NOMO-1 (cell line): ENCODE measurements at regions not wholly inside any gene's neighbourhood (a gene's known extent, or its start where the extent isn't known, plus 50 kb on each side); places are given as distances from the start of the nearest gene placed in this dataset.

ENCODE experiments used
- DNase-seq, 2 experiments: peaks; one replicate each; lab custom pipeline; 2025; ENCODE audit not compliant: unreplicated experiment in 2 of 2; lab: John Stamatoyannopoulos, UW

GRCh38 chr2:198376677-198377076, 572.3 kb downstream of the PLCL1 start:
- DNase-seq, result no peak

GRCh38 chr2:198375083-198375410, 570.7 kb downstream of the PLCL1 start:
- no peak for DNase-seq

DNA sequence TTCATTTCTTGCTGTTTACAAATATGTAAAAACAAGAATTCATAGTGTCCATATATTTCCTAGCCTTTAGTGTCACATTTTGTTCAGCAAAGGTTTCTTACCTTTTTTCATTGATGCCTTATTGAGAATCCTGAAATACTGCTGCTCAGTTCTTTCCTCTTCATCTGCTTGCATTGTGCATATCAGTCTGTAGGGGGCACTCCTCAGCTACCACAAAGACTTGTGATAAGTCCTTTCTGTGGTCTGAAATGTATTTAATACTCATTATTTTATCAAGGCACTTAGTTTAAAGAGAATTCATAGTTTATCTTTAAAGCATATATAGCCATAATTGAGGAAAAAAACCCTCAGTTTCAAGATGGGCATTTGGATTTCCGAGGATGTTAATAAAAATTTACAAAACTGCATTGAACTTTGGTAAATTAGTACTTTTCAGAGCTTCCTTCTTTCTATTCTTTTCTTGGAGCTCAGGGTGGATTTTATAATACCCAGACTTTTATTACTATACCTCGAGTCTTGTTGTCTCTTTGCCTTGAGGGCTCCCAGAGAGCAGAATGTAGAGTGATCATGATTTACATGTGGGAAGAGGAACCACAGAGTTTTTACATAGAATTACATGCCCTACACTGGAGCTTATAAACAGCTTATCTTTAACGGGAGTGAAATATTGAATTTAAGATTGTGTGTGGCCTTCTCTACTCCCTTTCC, 570.1 kb downstream of the PLCL1 start:
- DNase-seq, result peak in 1 of 2 experiments; percentile 26

- peak; percentile 30 to 77 for DNase-seq
Measured at GRCh38 chr2:198371921-198372543, 567.6 kb downstream of the PLCL1 start.

DNA sequence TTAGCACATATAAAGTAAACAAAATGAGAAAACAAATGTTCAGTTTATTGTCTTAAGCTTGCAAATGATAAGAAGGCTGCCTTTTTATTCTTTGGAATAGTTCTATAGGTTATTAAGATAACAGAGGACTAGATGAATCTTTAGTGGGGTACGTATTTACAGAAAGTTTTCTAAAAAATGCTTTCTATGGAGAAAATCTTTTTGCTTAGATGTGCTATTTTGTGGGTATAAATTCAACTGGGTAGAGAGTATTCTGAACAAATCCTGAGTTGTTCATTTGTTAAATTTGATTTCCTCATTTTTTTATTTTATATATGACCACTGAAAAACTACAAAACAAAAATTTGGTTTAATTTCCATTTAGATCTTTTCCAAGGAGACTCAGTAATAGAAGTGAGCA, 566.9 kb downstream of the PLCL1 start:
- DNase-seq, result no peak

GRCh38 chr2:198368089-198368488, 563.7 kb downstream of the PLCL1 start:
- no peak for DNase-seq

DNA sequence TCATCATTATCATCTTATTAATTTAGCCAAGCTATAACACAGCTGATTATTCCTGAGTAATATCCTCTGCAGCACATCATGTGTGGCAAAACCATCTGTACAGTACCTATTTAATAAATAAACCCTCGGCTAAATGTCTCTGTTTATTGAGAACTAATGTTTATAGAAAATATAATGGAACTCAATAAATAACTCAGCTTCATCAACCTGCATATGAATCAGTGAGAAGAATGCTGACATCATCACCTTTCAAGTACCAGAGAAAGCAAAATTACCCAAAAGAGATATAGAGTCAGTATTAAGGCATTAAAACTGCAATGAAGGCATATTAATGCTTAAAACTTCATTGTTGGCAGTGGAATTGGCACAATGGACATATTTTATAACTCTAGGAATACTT, 558.3 kb downstream of the PLCL1 start:
- no peak for DNase-seq

DNA sequence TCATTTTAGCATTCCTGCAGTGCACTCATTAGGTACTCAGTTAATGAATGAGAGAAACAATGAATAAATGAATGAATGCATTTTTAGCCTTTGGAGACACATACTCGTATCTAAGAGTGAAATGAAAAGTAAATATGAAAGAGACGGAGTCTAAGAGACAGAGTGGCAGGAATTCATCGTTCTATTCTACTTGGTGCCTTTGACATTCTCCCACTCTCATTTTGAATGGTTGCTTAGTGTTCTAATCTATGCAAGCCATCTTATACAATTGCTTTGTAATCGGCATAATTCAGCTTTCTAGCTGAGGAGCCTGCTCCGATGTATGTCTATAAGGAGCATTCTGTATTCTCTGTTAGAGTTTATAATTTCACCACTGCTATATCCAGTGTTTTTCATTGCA, 554.9 kb downstream of the PLCL1 start:
- no peak for DNase-seq

GRCh38 chr2:198356157-198356556, 551.8 kb downstream of the PLCL1 start:
- no peak for DNase-seq

GRCh38 chr2:198351647-198352046, 547.3 kb downstream of the PLCL1 start:
- no peak for DNase-seq

GRCh38 chr2:198347946-198348345, 543.6 kb downstream of the PLCL1 start:
- DNase-seq, result no peak

DNA sequence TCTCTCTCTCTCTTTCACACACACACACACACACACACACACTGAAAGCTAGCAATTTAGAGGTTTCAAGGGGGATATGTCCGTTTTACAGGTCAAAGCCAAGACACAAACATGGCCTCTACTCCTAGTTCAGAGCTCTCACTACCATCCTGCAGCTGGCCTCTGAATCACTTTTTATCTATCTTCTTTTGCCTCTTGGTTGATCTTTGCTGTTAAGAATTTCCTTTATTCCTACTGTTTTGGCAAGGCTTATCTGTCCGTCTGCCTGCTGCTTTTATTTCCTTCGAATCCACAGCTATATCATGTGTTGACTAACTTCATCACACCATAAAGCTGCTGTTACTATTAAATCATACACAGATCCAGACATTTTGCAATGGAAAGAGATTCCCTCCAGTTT, 543.0 kb downstream of the PLCL1 start:
- DNase-seq, result no peak

DNA sequence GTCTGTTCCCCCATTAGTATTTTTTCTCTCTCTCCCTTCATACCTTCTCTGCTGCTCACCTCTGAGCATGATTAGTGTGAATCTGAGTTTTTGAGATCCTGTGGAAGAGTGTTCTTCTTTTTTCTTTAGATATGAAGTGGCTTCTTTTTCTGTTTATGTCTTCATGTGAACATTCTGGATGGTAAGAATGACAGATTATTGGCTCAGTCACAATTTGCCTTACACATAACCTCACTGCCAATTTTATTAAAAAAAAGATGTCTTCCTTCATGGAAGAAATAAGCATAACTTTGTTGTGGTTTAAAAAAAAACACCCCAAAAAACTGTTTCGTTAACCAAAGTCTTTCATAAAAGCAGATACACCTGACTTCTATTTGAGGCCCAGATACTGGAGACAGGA, 539.1 kb downstream of the PLCL1 start:
- no peak for DNase-seq

DNA sequence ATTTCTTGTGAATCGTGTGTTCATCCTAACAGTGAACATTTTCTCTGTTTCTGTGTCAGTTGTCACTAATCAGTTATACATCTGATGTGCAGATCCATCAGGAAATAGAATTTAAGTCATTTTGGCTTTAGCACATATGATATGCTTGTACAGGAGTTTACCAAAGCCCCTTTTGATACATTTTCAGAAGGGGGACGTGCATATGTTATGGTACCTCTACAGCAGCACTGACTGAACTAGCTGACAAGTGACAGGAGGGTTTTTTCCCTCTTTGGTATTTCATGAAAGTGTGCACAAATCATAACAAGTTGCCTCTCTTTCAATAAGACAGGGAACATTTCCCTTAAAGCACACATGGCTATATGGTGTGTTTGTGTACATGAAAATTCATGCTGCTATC, 536.5 kb downstream of the PLCL1 start:
- no peak for DNase-seq

DNA sequence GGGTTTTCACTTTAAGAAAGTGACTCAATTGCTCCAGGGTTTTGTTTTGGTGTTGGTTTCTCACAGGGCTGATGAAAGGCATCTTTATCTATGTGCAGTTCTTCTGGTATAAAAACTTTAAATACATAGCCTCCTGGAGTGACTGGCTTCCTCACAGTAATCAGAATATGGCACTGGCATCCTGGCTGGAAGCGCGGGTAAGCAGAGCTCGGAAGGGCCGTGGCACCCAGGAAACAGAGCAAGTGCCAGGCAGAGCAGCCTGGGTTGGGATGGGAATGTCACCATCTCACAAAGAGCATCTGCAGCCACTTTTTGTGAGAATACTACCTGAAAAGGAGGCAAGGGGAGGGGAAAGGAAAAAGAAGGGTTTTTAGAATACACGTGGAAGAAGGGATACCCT, 534.7 kb downstream of the PLCL1 start:
- DNase-seq, result no peak

DNA sequence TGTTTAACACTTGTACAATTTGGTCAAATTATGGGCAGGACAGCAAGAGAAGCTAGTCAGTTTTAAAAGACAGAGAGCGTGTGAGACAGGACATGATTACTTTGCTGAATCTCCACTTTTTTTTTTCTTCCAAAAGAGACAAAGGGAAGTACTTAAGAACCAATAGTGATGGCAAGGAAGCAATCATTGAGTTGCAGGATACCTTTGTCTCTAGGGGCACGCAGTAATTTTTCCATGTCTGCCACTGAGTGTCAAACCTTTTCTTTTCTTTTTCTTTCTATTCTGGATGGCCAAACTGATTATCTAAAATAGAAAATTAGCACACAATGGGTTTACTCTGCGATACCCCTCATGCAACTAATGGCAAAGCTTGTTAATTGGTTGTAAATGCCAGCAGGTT, 533.0 kb downstream of the PLCL1 start:
- DNase-seq, result no peak

DNA sequence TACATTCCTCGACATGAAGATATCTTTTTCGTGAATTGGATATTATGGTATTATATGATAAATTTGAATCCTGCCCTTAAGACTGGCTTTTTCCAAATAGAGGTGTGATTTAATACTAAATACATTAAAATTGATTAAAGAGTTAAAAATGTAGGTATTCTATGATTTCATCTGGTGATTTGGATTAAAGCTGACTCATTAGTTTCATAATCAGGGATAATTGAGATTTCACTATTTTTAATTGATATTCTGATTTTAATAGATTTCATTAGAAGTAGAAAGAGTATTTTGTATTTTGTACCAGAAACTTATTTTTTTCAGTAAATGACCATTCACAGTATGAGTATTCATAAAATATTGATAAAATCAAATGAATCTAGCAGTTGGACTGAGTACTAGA, 524.1 kb downstream of the PLCL1 start:
- DNase-seq, result no peak

DNA sequence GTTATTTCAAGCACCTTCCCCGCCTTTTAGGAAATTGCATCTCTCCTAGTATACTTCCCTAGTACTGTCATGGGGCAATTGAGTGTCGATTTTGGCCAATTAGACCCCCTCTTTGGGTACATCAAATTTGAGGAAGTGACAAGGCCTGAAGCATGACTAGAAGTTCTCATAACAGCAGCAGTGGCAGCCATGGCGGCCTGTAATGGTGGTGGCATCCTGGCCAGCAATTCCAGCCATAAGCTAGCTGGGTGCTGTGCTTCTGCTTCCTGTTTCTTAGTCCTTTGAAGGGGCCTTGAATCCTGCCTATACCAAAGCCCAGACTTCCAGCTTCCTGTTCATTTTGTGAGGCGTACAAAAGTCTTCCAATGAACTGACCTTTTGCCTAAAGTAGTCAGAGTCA, 523.1 kb downstream of the PLCL1 start:
- peak; percentile 62 to 71 for DNase-seq

GRCh38 chr2:198326431-198326830, 522.0 kb downstream of the PLCL1 start:
- DNase-seq, result peak; percentile 69 to 96

- no peak for DNase-seq
Measured at GRCh38 chr2:198325359-198325758, 521.0 kb downstream of the PLCL1 start.

GRCh38 chr2:198324071-198324470, 519.7 kb downstream of the PLCL1 start:
- DNase-seq, result no peak

DNA sequence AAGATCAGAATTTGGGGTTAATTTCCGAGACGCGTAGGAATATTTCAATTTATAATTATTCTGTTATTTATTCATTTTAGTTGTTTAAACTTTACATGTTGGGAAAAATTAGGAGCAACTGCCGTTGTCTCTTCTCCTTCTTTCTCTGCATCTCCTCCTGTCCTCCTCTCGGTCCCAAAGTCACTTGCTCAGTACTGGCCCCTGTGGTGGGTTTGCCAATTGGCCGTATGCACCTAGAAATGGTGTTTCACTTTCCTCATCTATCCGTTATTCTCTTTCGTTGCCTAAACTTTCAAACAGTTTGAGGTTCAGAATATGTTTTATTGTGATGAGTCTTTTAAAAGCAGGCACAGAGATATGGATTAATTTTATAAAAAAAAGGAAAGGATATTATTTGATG, 517.9 kb downstream of the PLCL1 start:
- no peak for DNase-seq
